ENCODE measurements at regions not wholly inside any gene's neighbourhood (a gene's known extent, or its start where the extent isn't known, plus 50 kb on each side); places are given as distances from the start of the nearest gene placed in this dataset.

DNA sequence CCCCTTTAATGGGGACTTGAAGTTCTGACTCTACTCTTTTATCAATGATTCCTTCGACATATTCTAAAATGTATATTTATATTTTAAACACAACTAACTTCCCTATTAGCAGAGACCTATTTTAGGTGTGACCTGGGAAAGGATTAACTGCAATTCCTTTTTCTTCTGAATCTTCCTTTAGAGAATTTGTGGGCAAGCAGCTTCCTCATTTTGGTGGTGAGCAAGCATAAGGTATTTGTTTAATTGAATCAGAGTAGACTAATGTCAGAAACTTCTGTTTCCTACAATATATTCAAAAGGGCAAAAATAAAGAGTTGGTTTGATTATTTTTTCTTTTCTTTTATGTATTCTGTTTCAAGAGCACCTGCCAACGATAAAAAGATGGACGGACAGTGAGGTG lies 237.0 kb downstream of the IKZF2 start:
- Mint-ChIP-seq H3K4me1 (ENCODE audit: low read depth, unreplicated experiment) (peaks cover 65% of the 10 kb centered on the region), H3K36me3 (ENCODE audit: insufficient read depth, unreplicated experiment) (peaks cover 10% of the 10 kb centered on the region), H3K9me3 (ENCODE audit: low read depth, unreplicated experiment) (no peaks in the 10 kb centered on the region), H3K27ac (ENCODE audit: unreplicated experiment) (peak overlapping the region; percentile 95), H3K4me3 (ENCODE audit: low read depth, unreplicated experiment) (no peak overlapping the region), H3K27me3 (ENCODE audit: unreplicated experiment) (no peaks in the 10 kb centered on the region)
- BruUV-seq (replicated peaks): no TSS peak
- intact Hi-C loops (cut with micrococcal nuclease; ENCODE audit: unreplicated experiment): loop anchor here (1.0 to 5.0 kb wide), 3 partner anchors 8 to 323 kb away; no protein-coding TSS in a partner anchor
- no peak for DNase-seq
- CTCF ChIA-PET: no interaction called here
- TF ChIP-seq, protein P1, sequence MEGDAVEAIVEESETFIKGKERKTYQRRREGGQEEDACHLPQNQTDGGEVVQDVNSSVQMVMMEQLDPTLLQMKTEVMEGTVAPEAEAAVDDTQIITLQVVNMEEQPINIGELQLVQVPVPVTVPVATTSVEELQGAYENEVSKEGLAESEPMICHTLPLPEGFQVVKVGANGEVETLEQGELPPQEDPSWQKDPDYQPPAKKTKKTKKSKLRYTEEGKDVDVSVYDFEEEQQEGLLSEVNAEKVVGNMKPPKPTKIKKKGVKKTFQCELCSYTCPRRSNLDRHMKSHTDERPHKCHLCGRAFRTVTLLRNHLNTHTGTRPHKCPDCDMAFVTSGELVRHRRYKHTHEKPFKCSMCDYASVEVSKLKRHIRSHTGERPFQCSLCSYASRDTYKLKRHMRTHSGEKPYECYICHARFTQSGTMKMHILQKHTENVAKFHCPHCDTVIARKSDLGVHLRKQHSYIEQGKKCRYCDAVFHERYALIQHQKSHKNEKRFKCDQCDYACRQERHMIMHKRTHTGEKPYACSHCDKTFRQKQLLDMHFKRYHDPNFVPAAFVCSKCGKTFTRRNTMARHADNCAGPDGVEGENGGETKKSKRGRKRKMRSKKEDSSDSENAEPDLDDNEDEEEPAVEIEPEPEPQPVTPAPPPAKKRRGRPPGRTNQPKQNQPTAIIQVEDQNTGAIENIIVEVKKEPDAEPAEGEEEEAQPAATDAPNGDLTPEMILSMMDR (IDR thresholded peaks at IDR 0.05; ENCODE audit: unreplicated experiment): no peak

DNA sequence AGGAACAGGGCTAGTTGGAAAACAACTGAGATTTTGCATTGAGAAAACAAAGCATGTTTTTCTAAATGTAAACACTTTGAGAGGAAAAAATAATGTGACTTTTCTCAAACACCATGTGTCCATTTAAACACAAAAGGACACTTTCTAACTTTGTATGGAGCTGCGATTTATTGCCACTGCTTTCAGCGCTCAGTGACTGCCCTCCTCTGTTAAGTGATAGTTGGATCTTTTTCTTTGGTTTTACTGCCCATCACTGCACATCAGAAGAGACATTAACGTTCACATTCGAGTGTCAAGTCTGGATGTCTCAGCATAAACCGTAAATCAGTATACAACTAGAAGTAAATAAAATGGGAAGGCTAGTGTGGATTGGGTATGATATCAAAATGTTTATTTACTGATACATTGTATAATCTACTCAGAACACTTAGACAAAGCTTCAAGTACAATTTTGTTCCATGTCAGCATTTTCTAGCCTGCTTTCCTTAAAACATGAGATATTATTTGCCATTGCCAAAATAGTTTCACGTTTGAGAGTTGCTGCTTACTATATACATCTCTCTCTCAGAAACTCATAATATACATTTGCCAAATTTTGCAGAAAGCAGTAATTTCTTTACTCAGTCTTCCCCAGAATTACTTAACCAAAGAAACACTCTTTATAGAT lies 237.6 kb downstream of the IKZF2 start:
- TF ChIP-seq, protein P1 (IDR thresholded peaks at IDR 0.05; ENCODE audit: unreplicated experiment): no peak
- no peaks in the 10 kb centered on the region for H3K27me3 Mint-ChIP-seq (ENCODE audit: unreplicated experiment)
- CTCF ChIA-PET: no interaction called here
- H3K27ac Mint-ChIP-seq (ENCODE audit: unreplicated experiment): peak overlapping the region; percentile 95
- H3K4me1 Mint-ChIP-seq (ENCODE audit: low read depth, unreplicated experiment): peaks cover 59% of the 10 kb centered on the region
- H3K36me3 Mint-ChIP-seq (ENCODE audit: insufficient read depth, unreplicated experiment): peaks cover 10% of the 10 kb centered on the region
- intact Hi-C loops (cut with micrococcal nuclease; ENCODE audit: unreplicated experiment): loop anchor here (1.0 to 5.0 kb wide), 4 partner anchors 7 to 324 kb away; no protein-coding TSS in a partner anchor
- H3K9me3 Mint-ChIP-seq (ENCODE audit: low read depth, unreplicated experiment): no peaks in the 10 kb centered on the region
- H3K4me3 Mint-ChIP-seq (ENCODE audit: low read depth, unreplicated experiment): peak overlapping the region; percentile 63
- no peak for DNase-seq
- no TSS peak for BruUV-seq (replicated peaks)

DNA sequence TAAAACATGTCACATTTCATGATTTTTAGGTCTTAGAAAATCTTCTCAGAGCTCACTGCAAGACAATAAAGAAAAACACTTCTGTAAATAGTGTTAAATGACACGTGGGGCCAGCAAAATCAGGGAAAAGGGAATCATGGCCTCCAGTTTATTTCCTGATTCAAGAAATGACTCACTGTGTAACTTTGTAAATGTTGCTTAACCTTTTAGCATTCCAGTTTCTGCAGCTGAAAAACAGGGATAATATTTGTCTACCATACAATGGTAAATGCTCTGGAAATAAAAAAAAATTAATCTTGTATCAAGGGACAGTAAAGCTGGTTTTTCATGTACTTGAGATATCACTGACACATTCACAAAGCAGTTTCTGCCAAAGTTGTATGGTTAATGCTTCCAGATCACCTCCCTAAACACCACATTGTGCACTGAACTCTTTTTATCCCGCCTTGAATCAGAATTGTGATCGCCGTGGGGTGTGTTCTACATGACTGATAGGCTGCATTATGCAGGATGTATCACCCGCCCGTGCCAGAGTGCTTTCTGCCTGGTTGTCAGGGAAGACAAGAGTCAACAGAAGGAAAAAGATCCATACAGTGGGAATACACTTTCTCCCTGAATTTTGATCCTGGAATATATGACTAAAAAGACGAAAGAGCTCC lies 238.8 kb downstream of the IKZF2 start:
- Mint-ChIP-seq H3K36me3 (ENCODE audit: insufficient read depth, unreplicated experiment) (peaks cover 10% of the 10 kb centered on the region), H3K27ac (ENCODE audit: unreplicated experiment) (peak overlapping the region; percentile 95), H3K4me3 (ENCODE audit: low read depth, unreplicated experiment) (peak overlapping the region; percentile 63), H3K9me3 (ENCODE audit: low read depth, unreplicated experiment) (no peaks in the 10 kb centered on the region), H3K4me1 (ENCODE audit: low read depth, unreplicated experiment) (peaks cover 56% of the 10 kb centered on the region), H3K27me3 (ENCODE audit: unreplicated experiment) (no peaks in the 10 kb centered on the region)
- intact Hi-C loops (cut with micrococcal nuclease; ENCODE audit: unreplicated experiment): loop anchor here (2.0 to 5.0 kb wide), 3 partner anchors 135 to 325 kb away; no protein-coding TSS in a partner anchor
- TF ChIP-seq, protein P1 (IDR thresholded peaks at IDR 0.05; ENCODE audit: unreplicated experiment): no peak
- no TSS peak for BruUV-seq (replicated peaks)
- DNase-seq: peak; percentile 58
- CTCF ChIA-PET: interaction anchor here (0.7 kb wide), 1 partner anchor 9 kb away, joined by 3 read pairs; no protein-coding TSS in a partner anchor

DNA sequence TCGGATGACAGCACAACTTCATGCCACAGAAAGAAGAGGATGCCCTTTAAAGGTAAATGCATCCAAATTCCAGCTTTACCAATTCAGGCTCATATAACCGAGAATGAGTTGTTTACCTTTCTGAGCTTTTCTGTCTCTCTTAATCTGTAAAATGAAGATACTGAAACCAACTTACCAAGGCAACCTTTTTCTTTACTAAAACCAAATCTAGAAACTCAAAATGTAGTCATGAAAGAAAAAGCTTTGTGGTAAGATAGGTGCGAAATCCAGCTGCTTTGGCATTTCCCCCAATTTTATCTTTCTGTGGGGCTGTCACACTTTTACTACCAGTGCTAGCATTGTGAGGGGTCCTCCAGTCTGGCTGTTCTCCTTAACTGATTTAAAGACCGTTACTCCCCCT lies 240.4 kb downstream of the IKZF2 start:
- H3K9me3 Mint-ChIP-seq (ENCODE audit: low read depth, unreplicated experiment): no peaks in the 10 kb centered on the region
- peak overlapping the region; percentile 95 for H3K27ac Mint-ChIP-seq (ENCODE audit: unreplicated experiment)
- CTCF ChIA-PET: no interaction called here
- peaks cover 55% of the 10 kb centered on the region for H3K4me1 Mint-ChIP-seq (ENCODE audit: low read depth, unreplicated experiment)
- peaks cover 13% of the 10 kb centered on the region for H3K36me3 Mint-ChIP-seq (ENCODE audit: insufficient read depth, unreplicated experiment)
- no peak for DNase-seq
- BruUV-seq (replicated peaks): no TSS peak
- H3K27me3 Mint-ChIP-seq (ENCODE audit: unreplicated experiment): no peaks in the 10 kb centered on the region
- TF ChIP-seq, protein P1 (IDR thresholded peaks at IDR 0.05; ENCODE audit: unreplicated experiment): no peak
- intact Hi-C loops (cut with micrococcal nuclease; ENCODE audit: unreplicated experiment): loop anchor here (5.0 kb wide), 2 partner anchors 134 to 326 kb away; no protein-coding TSS in a partner anchor
- no peak overlapping the region for H3K4me3 Mint-ChIP-seq (ENCODE audit: low read depth, unreplicated experiment)

Measured in Calu3 (cell line).